GM23338 (cell line): ENCODE measurements at regions not wholly inside any gene's neighbourhood (a gene's known extent, or its start where the extent isn't known, plus 50 kb on each side); places are given as distances from the start of the nearest gene placed in this dataset.
A peak's percentile ranks its signal among the peaks of the same experiment; 100 is the strongest.

ENCODE experiments used
- ATAC-seq: fragments of 200-7000 bp; cut with Tn5 transposase; 3 replicates; pipeline ENCODE4 v1.9.1; 2020
- DNase-seq: peaks from one replicate; pipeline ENCODE4 v3.0.0-alpha.2; 2015; ENCODE audit warnings: low spot score
- H2AFZ ChIP-seq: fragments of 200-600 bp; sonication (generic); 2 replicates; pipeline ENCODE4 v1.8.0; 2016; ENCODE audit warnings: antibody characterized with exemption, mild to moderate bottlenecking, moderate library complexity
- H3F3A ChIP-seq: fragments of 200-600 bp; sonication (generic); replicated peaks from 2 replicates; pipeline ENCODE4 v1.8.0; 2017; ENCODE audit warnings: antibody characterized with exemption, mixed run types, low read depth
- H3K27ac ChIP-seq: fragments of 200-600 bp; sonication (generic); 2 replicates; pipeline ENCODE4 v1.6.1; 2016; ENCODE audit warnings: low read depth
- H3K27me3 ChIP-seq: fragments of 200-600 bp; sonication (generic); 2 replicates; pipeline ENCODE4 v1.8.0; 2016; ENCODE audit warnings: mild to moderate bottlenecking, mixed run types, moderate library complexity; ENCODE audit not compliant: insufficient read depth
- H3K36me3 ChIP-seq: fragments of 200-600 bp; sonication (generic); 2 replicates; pipeline ENCODE4 v1.8.0; 2016; ENCODE audit warnings: mild to moderate bottlenecking; ENCODE audit not compliant: insufficient read depth
- H3K4me1 ChIP-seq: fragments of 200-600 bp; sonication (generic); 2 replicates; pipeline ENCODE4 v1.8.0; 2016; ENCODE audit warnings: mild to moderate bottlenecking, moderate library complexity; ENCODE audit not compliant: insufficient read depth
- H3K4me2 ChIP-seq: fragments of 200-600 bp; sonication (generic); 2 replicates; pipeline ENCODE4 v1.7.1; 2017; ENCODE audit warnings: mixed run types
- H3K4me3 ChIP-seq: fragments of 200-600 bp; sonication (generic); 2 replicates; pipeline ENCODE4 v1.6.1; 2016; ENCODE audit warnings: mixed run types
- H3K79me2 ChIP-seq: fragments of 200-600 bp; sonication (generic); replicated peaks from 2 replicates; pipeline ENCODE4 v1.8.0; 2017; ENCODE audit warnings: mild to moderate bottlenecking; ENCODE audit not compliant: insufficient read depth
- H3K9me2 ChIP-seq: fragments of 200-600 bp; sonication (generic); 2 replicates; pipeline ENCODE4 v1.8.0; 2017; ENCODE audit not compliant: insufficient read depth
- H4K20me1 ChIP-seq: fragments of 200-600 bp; sonication (generic); replicated peaks from 2 replicates; pipeline ENCODE4 v1.8.0; 2017; ENCODE audit warnings: mild to moderate bottlenecking; ENCODE audit not compliant: insufficient read depth
- H3K27ac Mint-ChIP-seq: 2 replicates; pipeline ENCODE4 v1.8.0; 2020; ENCODE audit warnings: inconsistent platforms, mild to moderate bottlenecking, moderate library complexity, mixed read lengths
- H3K27me3 Mint-ChIP-seq: 3 replicates; pipeline ENCODE4 v1.8.0; 2022; ENCODE audit warnings: low read depth, mild to moderate bottlenecking, moderate library complexity, mixed read lengths, inconsistent platforms; ENCODE audit not compliant: insufficient read depth, poor library complexity
- H3K36me3 Mint-ChIP-seq: 3 replicates; pipeline ENCODE4 v1.8.0; 2021; ENCODE audit warnings: low read depth, mild to moderate bottlenecking, inconsistent platforms, moderate library complexity, mixed read lengths
- H3K4me1 Mint-ChIP-seq: 3 replicates; pipeline ENCODE4 v1.8.0; 2020; ENCODE audit warnings: mild to moderate bottlenecking, inconsistent platforms, mixed read lengths
- H3K4me3 Mint-ChIP-seq: 3 replicates; pipeline ENCODE4 v1.8.0; 2021; ENCODE audit warnings: moderate library complexity, mild to moderate bottlenecking, inconsistent platforms, mixed read lengths
- H3K9me3 Mint-ChIP-seq: 3 replicates; pipeline ENCODE4 v1.8.0; 2020; ENCODE audit warnings: moderate library complexity, mild to moderate bottlenecking, inconsistent platforms, mixed read lengths
- CREB1 ChIP-seq: fragments of 250-450 bp; sonication (Bioruptor Pico); IDR thresholded peaks from 2 replicates; pipeline ENCODE4 v1.5.0; 2020; ENCODE audit warnings: low read depth, mild to moderate bottlenecking, moderate library complexity
- EZH2 ChIP-seq: fragments of 200-600 bp; sonication (generic); IDR thresholded peaks from one replicate; pipeline ENCODE4 v1.8.0; 2017; ENCODE audit warnings: antibody characterized with exemption, mild to moderate bottlenecking, low read depth; ENCODE audit not compliant: unreplicated experiment
- EZH2phosphoT487 ChIP-seq: fragments of 200-600 bp; sonication (generic); IDR thresholded peaks from one replicate; pipeline ENCODE4 v1.8.1; 2018; ENCODE audit warnings: antibody characterized with exemption; ENCODE audit not compliant: unreplicated experiment
- JUNB ChIP-seq: IDR thresholded peaks from one replicate; pipeline ENCODE4 v1.6.1; 2016; ENCODE audit warnings: antibody characterized with exemption; ENCODE audit not compliant: unreplicated experiment
- NANOG ChIP-seq: IDR thresholded peaks from 2 replicates; pipeline ENCODE4 v1.6.1; 2016; ENCODE audit warnings: antibody characterized with exemption, borderline replicate concordance
- POLR2AphosphoS5 ChIP-seq: IDR thresholded peaks from 2 replicates; pipeline ENCODE4 v1.6.1; 2016; ENCODE audit warnings: antibody characterized with exemption, low read depth
- STAT1 ChIP-seq: IDR thresholded peaks from one replicate; pipeline ENCODE4 v1.6.1; 2016; ENCODE audit warnings: antibody characterized with exemption; ENCODE audit not compliant: unreplicated experiment
- ZNF114 ChIP-seq: fragments of 250-450 bp; sonication (Bioruptor Pico); IDR thresholded peaks from 2 replicates; pipeline ENCODE4 v1.5.0; 2020; ENCODE audit warnings: mild to moderate bottlenecking, moderate library complexity
- ZNF331 ChIP-seq: fragments of 250-450 bp; sonication (Bioruptor Pico); IDR thresholded peaks from 2 replicates; pipeline ENCODE4 v1.5.0; 2020; ENCODE audit warnings: low read depth, mild to moderate bottlenecking, moderate library complexity
- TF ChIP-seq, protein P1 (sequence below), 2 experiments: fragments of 200-600 bp in 1 of 2; sonication (generic) in 1 of 2; conservative IDR thresholded peaks; 2 replicates each; pipeline versions ENCODE4 v1.5.1 to v1.6.1; 2016 to 2017; ENCODE audit warnings: antibody characterized with exemption in 2 of 2, low read depth in 2 of 2, mild to moderate bottlenecking in 2 of 2, moderate library complexity in 1 of 2
- TF ChIP-seq, protein P2 (sequence below): IDR thresholded peaks from one replicate; pipeline ENCODE4 v1.6.1; 2018; ENCODE audit warnings: antibody characterized with exemption; ENCODE audit not compliant: unreplicated experiment
- TF ChIP-seq, protein P3 (sequence below): fragments of 250-450 bp; sonication (Bioruptor Pico); IDR thresholded peaks from 2 replicates; pipeline ENCODE4 v1.5.0; 2020; ENCODE audit warnings: mild to moderate bottlenecking, moderate library complexity
- TF ChIP-seq, protein P4 (sequence below): IDR thresholded peaks from 2 replicates; pipeline ENCODE4 v1.6.1; 2016; ENCODE audit warnings: antibody characterized with exemption

DNA sequence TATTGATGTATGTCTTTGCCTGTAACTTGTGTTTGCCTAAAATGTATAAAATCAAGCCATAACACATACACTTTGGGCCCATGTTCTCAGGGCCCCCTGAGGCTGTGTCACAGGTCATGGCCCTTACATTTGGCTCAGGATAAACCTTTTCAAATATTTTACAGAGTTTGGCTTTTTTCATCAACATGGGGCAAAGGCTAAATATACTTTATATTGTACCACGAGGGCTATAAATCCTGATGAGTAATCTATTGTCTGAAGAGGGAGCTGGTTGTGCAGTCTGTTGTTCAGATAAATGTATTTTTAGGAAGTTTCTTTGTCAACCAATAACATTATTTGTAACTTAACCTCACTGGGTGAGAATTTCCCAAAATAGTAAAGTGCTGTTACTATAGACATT lies 404.6 kb upstream of the DDI1 start:
- Histone ChIP-seq H3K79me2 (no peaks in the 10 kb centered on the region), H2AFZ (peak overlapping the region; percentile 20; the same call in 1 of the 2 replicates), H4K20me1 (no peaks in the 10 kb centered on the region), H3F3A (no peaks in the 10 kb centered on the region), H3K36me3 (peaks cover 8% of the 10 kb centered on the region; the same call in 1 of the 2 replicates), H3K4me2 (no peak overlapping the region), H3K27ac (no peak overlapping the region), H3K4me1 (peaks cover 12% of the 10 kb centered on the region; the same call in 1 of the 2 replicates), H3K27me3 (no peaks in the 10 kb centered on the region), H3K9me2 (peaks cover 6% of the 10 kb centered on the region; the same call in 1 of the 2 replicates), H3K4me3 (no peak overlapping the region)
- Mint-ChIP-seq H3K27me3 (no peaks in the 10 kb centered on the region), H3K4me1 (peaks cover 18% of the 10 kb centered on the region), H3K9me3 (peaks cover 18% of the 10 kb centered on the region), H3K27ac (no peak overlapping the region; the same call in 1 of the 2 replicates), H3K36me3 (peaks cover 12% of the 10 kb centered on the region), H3K4me3 (no peak overlapping the region)
- DNase-seq (no peak), ATAC-seq (no peak)
- TF ChIP-seq EZH2phosphoT487: no peak
- TF ChIP-seq, protein P1, sequence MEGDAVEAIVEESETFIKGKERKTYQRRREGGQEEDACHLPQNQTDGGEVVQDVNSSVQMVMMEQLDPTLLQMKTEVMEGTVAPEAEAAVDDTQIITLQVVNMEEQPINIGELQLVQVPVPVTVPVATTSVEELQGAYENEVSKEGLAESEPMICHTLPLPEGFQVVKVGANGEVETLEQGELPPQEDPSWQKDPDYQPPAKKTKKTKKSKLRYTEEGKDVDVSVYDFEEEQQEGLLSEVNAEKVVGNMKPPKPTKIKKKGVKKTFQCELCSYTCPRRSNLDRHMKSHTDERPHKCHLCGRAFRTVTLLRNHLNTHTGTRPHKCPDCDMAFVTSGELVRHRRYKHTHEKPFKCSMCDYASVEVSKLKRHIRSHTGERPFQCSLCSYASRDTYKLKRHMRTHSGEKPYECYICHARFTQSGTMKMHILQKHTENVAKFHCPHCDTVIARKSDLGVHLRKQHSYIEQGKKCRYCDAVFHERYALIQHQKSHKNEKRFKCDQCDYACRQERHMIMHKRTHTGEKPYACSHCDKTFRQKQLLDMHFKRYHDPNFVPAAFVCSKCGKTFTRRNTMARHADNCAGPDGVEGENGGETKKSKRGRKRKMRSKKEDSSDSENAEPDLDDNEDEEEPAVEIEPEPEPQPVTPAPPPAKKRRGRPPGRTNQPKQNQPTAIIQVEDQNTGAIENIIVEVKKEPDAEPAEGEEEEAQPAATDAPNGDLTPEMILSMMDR (conservative IDR thresholded peaks at IDR 0.05; ENCODE audit: low read depth in 2 of 2): no peak
- TF ChIP-seq, protein P2, sequence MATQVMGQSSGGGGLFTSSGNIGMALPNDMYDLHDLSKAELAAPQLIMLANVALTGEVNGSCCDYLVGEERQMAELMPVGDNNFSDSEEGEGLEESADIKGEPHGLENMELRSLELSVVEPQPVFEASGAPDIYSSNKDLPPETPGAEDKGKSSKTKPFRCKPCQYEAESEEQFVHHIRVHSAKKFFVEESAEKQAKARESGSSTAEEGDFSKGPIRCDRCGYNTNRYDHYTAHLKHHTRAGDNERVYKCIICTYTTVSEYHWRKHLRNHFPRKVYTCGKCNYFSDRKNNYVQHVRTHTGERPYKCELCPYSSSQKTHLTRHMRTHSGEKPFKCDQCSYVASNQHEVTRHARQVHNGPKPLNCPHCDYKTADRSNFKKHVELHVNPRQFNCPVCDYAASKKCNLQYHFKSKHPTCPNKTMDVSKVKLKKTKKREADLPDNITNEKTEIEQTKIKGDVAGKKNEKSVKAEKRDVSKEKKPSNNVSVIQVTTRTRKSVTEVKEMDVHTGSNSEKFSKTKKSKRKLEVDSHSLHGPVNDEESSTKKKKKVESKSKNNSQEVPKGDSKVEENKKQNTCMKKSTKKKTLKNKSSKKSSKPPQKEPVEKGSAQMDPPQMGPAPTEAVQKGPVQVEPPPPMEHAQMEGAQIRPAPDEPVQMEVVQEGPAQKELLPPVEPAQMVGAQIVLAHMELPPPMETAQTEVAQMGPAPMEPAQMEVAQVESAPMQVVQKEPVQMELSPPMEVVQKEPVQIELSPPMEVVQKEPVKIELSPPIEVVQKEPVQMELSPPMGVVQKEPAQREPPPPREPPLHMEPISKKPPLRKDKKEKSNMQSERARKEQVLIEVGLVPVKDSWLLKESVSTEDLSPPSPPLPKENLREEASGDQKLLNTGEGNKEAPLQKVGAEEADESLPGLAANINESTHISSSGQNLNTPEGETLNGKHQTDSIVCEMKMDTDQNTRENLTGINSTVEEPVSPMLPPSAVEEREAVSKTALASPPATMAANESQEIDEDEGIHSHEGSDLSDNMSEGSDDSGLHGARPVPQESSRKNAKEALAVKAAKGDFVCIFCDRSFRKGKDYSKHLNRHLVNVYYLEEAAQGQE: no peak
- no peak for TF ChIP-seq EZH2
- no peak for TF ChIP-seq POLR2AphosphoS5
- TF ChIP-seq, protein P3, sequence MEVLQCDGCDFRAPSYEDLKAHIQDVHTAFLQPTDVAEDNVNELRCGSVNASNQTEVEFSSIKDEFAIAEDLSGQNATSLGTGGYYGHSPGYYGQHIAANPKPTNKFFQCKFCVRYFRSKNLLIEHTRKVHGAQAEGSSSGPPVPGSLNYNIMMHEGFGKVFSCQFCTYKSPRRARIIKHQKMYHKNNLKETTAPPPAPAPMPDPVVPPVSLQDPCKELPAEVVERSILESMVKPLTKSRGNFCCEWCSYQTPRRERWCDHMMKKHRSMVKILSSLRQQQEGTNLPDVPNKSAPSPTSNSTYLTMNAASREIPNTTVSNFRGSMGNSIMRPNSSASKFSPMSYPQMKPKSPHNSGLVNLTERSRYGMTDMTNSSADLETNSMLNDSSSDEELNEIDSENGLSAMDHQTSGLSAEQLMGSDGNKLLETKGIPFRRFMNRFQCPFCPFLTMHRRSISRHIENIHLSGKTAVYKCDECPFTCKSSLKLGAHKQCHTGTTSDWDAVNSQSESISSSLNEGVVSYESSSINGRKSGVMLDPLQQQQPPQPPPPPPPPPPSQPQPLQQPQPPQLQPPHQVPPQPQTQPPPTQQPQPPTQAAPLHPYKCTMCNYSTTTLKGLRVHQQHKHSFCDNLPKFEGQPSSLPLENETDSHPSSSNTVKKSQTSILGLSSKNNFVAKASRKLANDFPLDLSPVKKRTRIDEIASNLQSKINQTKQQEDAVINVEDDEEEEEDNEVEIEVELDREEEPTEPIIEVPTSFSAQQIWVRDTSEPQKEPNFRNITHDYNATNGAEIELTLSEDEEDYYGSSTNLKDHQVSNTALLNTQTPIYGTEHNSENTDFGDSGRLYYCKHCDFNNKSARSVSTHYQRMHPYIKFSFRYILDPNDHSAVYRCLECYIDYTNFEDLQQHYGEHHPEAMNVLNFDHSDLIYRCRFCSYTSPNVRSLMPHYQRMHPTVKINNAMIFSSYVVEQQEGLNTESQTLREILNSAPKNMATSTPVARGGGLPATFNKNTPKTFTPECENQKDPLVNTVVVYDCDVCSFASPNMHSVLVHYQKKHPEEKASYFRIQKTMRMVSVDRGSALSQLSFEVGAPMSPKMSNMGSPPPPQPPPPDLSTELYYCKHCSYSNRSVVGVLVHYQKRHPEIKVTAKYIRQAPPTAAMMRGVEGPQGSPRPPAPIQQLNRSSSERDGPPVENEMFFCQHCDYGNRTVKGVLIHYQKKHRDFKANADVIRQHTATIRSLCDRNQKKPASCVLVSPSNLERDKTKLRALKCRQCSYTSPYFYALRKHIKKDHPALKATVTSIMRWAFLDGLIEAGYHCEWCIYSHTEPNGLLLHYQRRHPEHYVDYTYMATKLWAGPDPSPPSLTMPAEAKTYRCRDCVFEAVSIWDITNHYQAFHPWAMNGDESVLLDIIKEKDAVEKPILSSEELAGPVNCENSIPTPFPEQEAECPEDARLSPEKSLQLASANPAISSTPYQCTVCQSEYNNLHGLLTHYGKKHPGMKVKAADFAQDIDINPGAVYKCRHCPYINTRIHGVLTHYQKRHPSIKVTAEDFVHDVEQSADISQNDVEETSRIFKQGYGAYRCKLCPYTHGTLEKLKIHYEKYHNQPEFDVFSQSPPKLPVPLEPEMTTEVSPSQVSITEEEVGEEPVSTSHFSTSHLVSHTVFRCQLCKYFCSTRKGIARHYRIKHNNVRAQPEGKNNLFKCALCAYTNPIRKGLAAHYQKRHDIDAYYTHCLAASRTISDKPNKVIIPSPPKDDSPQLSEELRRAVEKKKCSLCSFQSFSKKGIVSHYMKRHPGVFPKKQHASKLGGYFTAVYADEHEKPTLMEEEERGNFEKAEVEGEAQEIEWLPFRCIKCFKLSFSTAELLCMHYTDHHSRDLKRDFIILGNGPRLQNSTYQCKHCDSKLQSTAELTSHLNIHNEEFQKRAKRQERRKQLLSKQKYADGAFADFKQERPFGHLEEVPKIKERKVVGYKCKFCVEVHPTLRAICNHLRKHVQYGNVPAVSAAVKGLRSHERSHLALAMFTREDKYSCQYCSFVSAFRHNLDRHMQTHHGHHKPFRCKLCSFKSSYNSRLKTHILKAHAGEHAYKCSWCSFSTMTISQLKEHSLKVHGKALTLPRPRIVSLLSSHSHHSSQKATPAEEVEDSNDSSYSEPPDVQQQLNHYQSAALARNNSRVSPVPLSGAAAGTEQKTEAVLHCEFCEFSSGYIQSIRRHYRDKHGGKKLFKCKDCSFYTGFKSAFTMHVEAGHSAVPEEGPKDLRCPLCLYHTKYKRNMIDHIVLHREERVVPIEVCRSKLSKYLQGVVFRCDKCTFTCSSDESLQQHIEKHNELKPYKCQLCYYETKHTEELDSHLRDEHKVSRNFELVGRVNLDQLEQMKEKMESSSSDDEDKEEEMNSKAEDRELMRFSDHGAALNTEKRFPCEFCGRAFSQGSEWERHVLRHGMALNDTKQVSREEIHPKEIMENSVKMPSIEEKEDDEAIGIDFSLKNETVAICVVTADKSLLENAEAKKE (CRISPR knock-in tag): no peak
- TF ChIP-seq ZNF114 (CRISPR knock-in tag): no peak
- TF ChIP-seq STAT1: no peak
- TF ChIP-seq NANOG: no peak
- no peak for TF ChIP-seq ZNF331
- no peak for TF ChIP-seq JUNB
- TF ChIP-seq, protein P4, sequence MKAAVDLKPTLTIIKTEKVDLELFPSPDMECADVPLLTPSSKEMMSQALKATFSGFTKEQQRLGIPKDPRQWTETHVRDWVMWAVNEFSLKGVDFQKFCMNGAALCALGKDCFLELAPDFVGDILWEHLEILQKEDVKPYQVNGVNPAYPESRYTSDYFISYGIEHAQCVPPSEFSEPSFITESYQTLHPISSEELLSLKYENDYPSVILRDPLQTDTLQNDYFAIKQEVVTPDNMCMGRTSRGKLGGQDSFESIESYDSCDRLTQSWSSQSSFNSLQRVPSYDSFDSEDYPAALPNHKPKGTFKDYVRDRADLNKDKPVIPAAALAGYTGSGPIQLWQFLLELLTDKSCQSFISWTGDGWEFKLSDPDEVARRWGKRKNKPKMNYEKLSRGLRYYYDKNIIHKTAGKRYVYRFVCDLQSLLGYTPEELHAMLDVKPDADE: no peak
- no peak for TF ChIP-seq CREB1
